Hepatocyte (in vitro differentiated cells): ENCODE measurements at regions not wholly inside any gene's neighbourhood (a gene's known extent, or its start where the extent isn't known, plus 50 kb on each side); places are given as distances from the start of the nearest gene placed in this dataset.

Experiments used
- EZH2 ChIP-seq: fragments of 200-600 bp; sonication (generic); IDR thresholded peaks from 2 replicates; pipeline ENCODE4 v1.6.1; 2016; ENCODE audit warnings: antibody characterized with exemption, mild to moderate bottlenecking, borderline replicate concordance
- EZH2phosphoT487 ChIP-seq: fragments of 200-600 bp; sonication (generic); IDR thresholded peaks from one replicate; pipeline ENCODE4 v1.6.1; 2018; ENCODE audit warnings: antibody characterized with exemption, mild to moderate bottlenecking, low read depth, moderate library complexity; ENCODE audit not compliant: unreplicated experiment, severe bottlenecking
- TF ChIP-seq, protein P1 (sequence below): fragments of 200-600 bp; sonication (generic); IDR thresholded peaks from 2 replicates; pipeline ENCODE4 v1.5.1; 2016; ENCODE audit warnings: antibody characterized with exemption, mild to moderate bottlenecking; ENCODE audit not compliant: poor library complexity

DNA sequence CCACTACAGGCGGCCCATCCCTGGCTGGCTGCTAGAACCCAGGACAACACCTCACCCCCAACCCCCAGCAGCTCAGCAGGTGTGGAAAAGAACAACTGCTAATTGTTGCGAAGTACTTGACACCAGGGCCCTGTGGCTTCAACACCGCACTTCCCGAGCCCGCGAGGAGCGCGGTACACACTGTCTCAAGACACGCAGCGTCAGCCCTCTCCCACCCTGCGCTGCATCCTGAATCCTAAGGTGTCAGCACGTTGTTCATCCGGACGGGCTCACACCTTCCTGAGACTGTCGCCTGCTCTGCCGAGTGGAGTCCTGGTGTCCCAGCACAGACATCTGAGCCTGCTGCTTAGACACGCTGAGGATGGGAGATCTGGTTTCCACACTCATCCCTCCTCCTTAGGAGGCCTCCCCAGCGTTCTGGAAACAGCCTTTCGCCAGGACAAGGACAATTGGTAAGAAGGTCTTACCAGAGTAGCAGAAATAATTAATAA, 1336.2 kb downstream of the BRD1 start:
- TF ChIP-seq, protein P1, sequence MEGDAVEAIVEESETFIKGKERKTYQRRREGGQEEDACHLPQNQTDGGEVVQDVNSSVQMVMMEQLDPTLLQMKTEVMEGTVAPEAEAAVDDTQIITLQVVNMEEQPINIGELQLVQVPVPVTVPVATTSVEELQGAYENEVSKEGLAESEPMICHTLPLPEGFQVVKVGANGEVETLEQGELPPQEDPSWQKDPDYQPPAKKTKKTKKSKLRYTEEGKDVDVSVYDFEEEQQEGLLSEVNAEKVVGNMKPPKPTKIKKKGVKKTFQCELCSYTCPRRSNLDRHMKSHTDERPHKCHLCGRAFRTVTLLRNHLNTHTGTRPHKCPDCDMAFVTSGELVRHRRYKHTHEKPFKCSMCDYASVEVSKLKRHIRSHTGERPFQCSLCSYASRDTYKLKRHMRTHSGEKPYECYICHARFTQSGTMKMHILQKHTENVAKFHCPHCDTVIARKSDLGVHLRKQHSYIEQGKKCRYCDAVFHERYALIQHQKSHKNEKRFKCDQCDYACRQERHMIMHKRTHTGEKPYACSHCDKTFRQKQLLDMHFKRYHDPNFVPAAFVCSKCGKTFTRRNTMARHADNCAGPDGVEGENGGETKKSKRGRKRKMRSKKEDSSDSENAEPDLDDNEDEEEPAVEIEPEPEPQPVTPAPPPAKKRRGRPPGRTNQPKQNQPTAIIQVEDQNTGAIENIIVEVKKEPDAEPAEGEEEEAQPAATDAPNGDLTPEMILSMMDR = no peak
- no peak for TF ChIP-seq EZH2phosphoT487
- no peak for TF ChIP-seq EZH2
